ENCODE measurements at regions not wholly inside any gene's neighbourhood (a gene's known extent, or its start where the extent isn't known, plus 50 kb on each side); places are given as distances from the start of the nearest gene placed in this dataset.

DNA sequence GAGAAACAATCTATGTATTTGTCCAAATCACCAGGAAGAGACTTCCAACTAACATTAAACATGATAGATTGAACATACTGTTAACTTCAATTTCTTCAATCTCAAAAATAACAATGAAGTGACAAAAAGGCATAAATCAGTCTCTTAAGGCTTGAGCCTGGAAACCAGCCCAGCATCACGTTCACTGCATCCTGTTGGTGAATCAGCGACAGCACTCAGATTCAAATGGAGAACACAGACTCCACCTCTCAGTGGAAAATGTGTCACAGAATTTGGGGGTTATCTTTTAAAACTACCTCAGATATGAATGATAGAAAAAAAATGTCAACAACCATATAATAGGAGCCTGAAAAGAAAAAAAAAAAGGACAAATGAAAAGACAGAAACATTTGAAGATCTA is 212.0 kb downstream of the MINAR1 start:
- TF ChIP-seq NR2C2 (CRISPR knock-in tag; IDR thresholded peaks at IDR 0.05) (no peak), RELA (CRISPR knock-in tag; IDR thresholded peaks at IDR 0.05; ENCODE audit: borderline replicate concordance) (no peak), GABPB1 (CRISPR knock-in tag; IDR thresholded peaks at IDR 0.05) (no peak), NFYB (CRISPR knock-in tag; conservative IDR thresholded peaks at IDR 0.05; ENCODE audit: low read depth) (no peak), ZBTB21 (CRISPR knock-in tag; IDR thresholded peaks at IDR 0.05; ENCODE audit: borderline replicate concordance) (no peak), SP1 (CRISPR knock-in tag; conservative IDR thresholded peaks at IDR 0.05) (no peak)
- TF ChIP-seq, protein P1, sequence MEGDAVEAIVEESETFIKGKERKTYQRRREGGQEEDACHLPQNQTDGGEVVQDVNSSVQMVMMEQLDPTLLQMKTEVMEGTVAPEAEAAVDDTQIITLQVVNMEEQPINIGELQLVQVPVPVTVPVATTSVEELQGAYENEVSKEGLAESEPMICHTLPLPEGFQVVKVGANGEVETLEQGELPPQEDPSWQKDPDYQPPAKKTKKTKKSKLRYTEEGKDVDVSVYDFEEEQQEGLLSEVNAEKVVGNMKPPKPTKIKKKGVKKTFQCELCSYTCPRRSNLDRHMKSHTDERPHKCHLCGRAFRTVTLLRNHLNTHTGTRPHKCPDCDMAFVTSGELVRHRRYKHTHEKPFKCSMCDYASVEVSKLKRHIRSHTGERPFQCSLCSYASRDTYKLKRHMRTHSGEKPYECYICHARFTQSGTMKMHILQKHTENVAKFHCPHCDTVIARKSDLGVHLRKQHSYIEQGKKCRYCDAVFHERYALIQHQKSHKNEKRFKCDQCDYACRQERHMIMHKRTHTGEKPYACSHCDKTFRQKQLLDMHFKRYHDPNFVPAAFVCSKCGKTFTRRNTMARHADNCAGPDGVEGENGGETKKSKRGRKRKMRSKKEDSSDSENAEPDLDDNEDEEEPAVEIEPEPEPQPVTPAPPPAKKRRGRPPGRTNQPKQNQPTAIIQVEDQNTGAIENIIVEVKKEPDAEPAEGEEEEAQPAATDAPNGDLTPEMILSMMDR (IDR thresholded peaks at IDR 0.05) = no peak

Measured in WTC11 (cell line).